IgD-negative memory B cell (primary cell): ENCODE measurements at regions not wholly inside any gene's neighbourhood (a gene's known extent, or its start where the extent isn't known, plus 50 kb on each side); places are given as distances from the start of the nearest gene placed in this dataset.

ENCODE experiments used
- H3K27ac Mint-ChIP-seq, 3 donors: one replicate each; pipeline ENCODE4 v1.8.0; 2020 to 2022; ENCODE audit warnings: mild to moderate bottlenecking in 3 of 3, mixed read lengths in 3 of 3, moderate library complexity in 1 of 3
- H3K27me3 Mint-ChIP-seq: one replicate; pipeline ENCODE4 v1.8.0; 2021; ENCODE audit warnings: mixed read lengths
- H3K36me3 Mint-ChIP-seq: one replicate; pipeline ENCODE4 v1.8.0; 2020; ENCODE audit warnings: mild to moderate bottlenecking, mixed read lengths
- H3K4me1 Mint-ChIP-seq, 3 donors: one replicate each; pipeline ENCODE4 v1.8.0; 2020 to 2022; ENCODE audit warnings: mixed read lengths in 3 of 3, mild to moderate bottlenecking in 1 of 3
- H3K4me3 Mint-ChIP-seq, 4 donors: one replicate each; pipeline ENCODE4 v1.8.0; 2020 to 2022; ENCODE audit warnings: mild to moderate bottlenecking in 4 of 4, mixed read lengths in 4 of 4, moderate library complexity in 3 of 4
- H3K9me3 Mint-ChIP-seq, 3 donors: one replicate each; pipeline ENCODE4 v1.8.0; 2020 to 2021; ENCODE audit warnings: mixed read lengths in 3 of 3, mild to moderate bottlenecking in 1 of 3

- Mint-ChIP-seq H3K36me3 (no peaks in the 10 kb centered on the region), H3K9me3 (no peaks in the 10 kb centered on the region), H3K4me1 (no peaks in the 10 kb centered on the region), H3K27me3 (no peaks in the 10 kb centered on the region), H3K27ac (no peak overlapping the region), H3K4me3 (no peak overlapping the region)
Measured at GRCh38 chr18:73653251-73653650, 494.4 kb downstream of the FBXO15 start.

- Mint-ChIP-seq H3K27me3 (no peaks in the 10 kb centered on the region), H3K9me3 (peaks cover 0 to 2% (median 0%) of the 10 kb centered on the region in 3 donors), H3K4me1 (peaks cover 0 to 2% (median 0%) of the 10 kb centered on the region in 3 donors), H3K36me3 (no peaks in the 10 kb centered on the region), H3K27ac (no peak overlapping the region), H3K4me3 (no peak overlapping the region)
Measured at GRCh38 chr18:73647391-73647790, 500.2 kb downstream of the FBXO15 start.

- no peaks in the 10 kb centered on the region for H3K36me3 Mint-ChIP-seq
- peaks cover 0 to 2% (median 0%) of the 10 kb centered on the region in 3 donors for H3K4me1 Mint-ChIP-seq
Measured at GRCh38 chr18:73646772-73647171, 500.9 kb downstream of the FBXO15 start.

GRCh38 chr18:73646196-73646595 lies 501.4 kb downstream of the FBXO15 start:
- H3K4me3 Mint-ChIP-seq, result no peak overlapping the region
- no peak overlapping the region for H3K27ac Mint-ChIP-seq
- H3K27me3 Mint-ChIP-seq, result no peaks in the 10 kb centered on the region
- no peaks in the 10 kb centered on the region for H3K36me3 Mint-ChIP-seq
- peaks cover 0 to 2% (median 0%) of the 10 kb centered on the region in 3 donors for H3K9me3 Mint-ChIP-seq
- peaks cover 0 to 2% (median 0%) of the 10 kb centered on the region in 3 donors for H3K4me1 Mint-ChIP-seq

More at GRCh38 chr18:73646772-73647171, 500.9 kb downstream of the FBXO15 start:
- H3K9me3 Mint-ChIP-seq, result peaks cover 0 to 2% (median 0%) of the 10 kb centered on the region in 3 donors
- H3K27me3 Mint-ChIP-seq, result no peaks in the 10 kb centered on the region
- H3K4me3 Mint-ChIP-seq, result no peak overlapping the region
- no peak overlapping the region for H3K27ac Mint-ChIP-seq

- H3K36me3 Mint-ChIP-seq, result no peaks in the 10 kb centered on the region
- peaks cover 0 to 2% (median 0%) of the 10 kb centered on the region in 3 donors for H3K9me3 Mint-ChIP-seq
- H3K27me3 Mint-ChIP-seq, result no peaks in the 10 kb centered on the region
- no peak overlapping the region for H3K4me3 Mint-ChIP-seq
- H3K4me1 Mint-ChIP-seq, result peaks cover 0 to 2% (median 0%) of the 10 kb centered on the region in 3 donors
- H3K27ac Mint-ChIP-seq, result no peak overlapping the region
Measured at GRCh38 chr18:73645160-73645715, 502.4 kb downstream of the FBXO15 start.

GRCh38 chr18:73639788-73640187 lies 507.8 kb downstream of the FBXO15 start:
- Mint-ChIP-seq H3K4me3 (no peak overlapping the region), H3K36me3 (no peaks in the 10 kb centered on the region), H3K4me1 (peaks cover 0 to 2% (median 0%) of the 10 kb centered on the region in 3 donors), H3K9me3 (peaks cover 0 to 2% (median 1%) of the 10 kb centered on the region in 3 donors), H3K27me3 (no peaks in the 10 kb centered on the region), H3K27ac (no peak overlapping the region)

- no peak overlapping the region for H3K4me3 Mint-ChIP-seq
- H3K4me1 Mint-ChIP-seq, result no peaks in the 10 kb centered on the region
- H3K27ac Mint-ChIP-seq, result no peak overlapping the region
- peaks cover 0 to 5% (median 2%) of the 10 kb centered on the region in 3 donors for H3K9me3 Mint-ChIP-seq
- no peaks in the 10 kb centered on the region for H3K36me3 Mint-ChIP-seq
- H3K27me3 Mint-ChIP-seq, result no peaks in the 10 kb centered on the region
Measured at GRCh38 chr18:73638709-73639108, 508.9 kb downstream of the FBXO15 start.

- no peaks in the 10 kb centered on the region for H3K27me3 Mint-ChIP-seq
- no peak overlapping the region for H3K4me3 Mint-ChIP-seq
- no peaks in the 10 kb centered on the region for H3K36me3 Mint-ChIP-seq
- H3K9me3 Mint-ChIP-seq, result peaks cover 0 to 5% (median 2%) of the 10 kb centered on the region in 3 donors
- H3K4me1 Mint-ChIP-seq, result no peaks in the 10 kb centered on the region
- H3K27ac Mint-ChIP-seq, result no peak overlapping the region
Measured at GRCh38 chr18:73636355-73636754, 511.3 kb downstream of the FBXO15 start.

- Mint-ChIP-seq H3K4me1 (no peaks in the 10 kb centered on the region), H3K27me3 (no peaks in the 10 kb centered on the region), H3K4me3 (no peak overlapping the region), H3K9me3 (peaks cover 0 to 5% (median 3%) of the 10 kb centered on the region in 3 donors), H3K36me3 (no peaks in the 10 kb centered on the region), H3K27ac (no peak overlapping the region)
Measured at GRCh38 chr18:73626859-73627258, 520.8 kb downstream of the FBXO15 start.

GRCh38 chr18:73626221-73626620 lies 521.4 kb downstream of the FBXO15 start:
- Mint-ChIP-seq H3K27me3 (no peaks in the 10 kb centered on the region), H3K36me3 (no peaks in the 10 kb centered on the region), H3K4me1 (no peaks in the 10 kb centered on the region), H3K4me3 (no peak overlapping the region), H3K9me3 (peaks cover 0 to 5% (median 3%) of the 10 kb centered on the region in 3 donors), H3K27ac (no peak overlapping the region)

- no peak overlapping the region for H3K4me3 Mint-ChIP-seq
- no peaks in the 10 kb centered on the region for H3K4me1 Mint-ChIP-seq
- H3K27ac Mint-ChIP-seq, result no peak overlapping the region
- H3K9me3 Mint-ChIP-seq, result peaks cover 0 to 6% (median 5%) of the 10 kb centered on the region in 3 donors
- H3K36me3 Mint-ChIP-seq, result no peaks in the 10 kb centered on the region
- no peaks in the 10 kb centered on the region for H3K27me3 Mint-ChIP-seq
Measured at GRCh38 chr18:73621091-73621490, 526.5 kb downstream of the FBXO15 start.

- no peaks in the 10 kb centered on the region for H3K27me3 Mint-ChIP-seq
Measured at GRCh38 chr18:73617981-73618380, 529.7 kb downstream of the FBXO15 start.

GRCh38 chr18:73615506-73615905 lies 532.1 kb downstream of the FBXO15 start:
- Mint-ChIP-seq H3K27me3 (no peaks in the 10 kb centered on the region), H3K4me3 (no peak overlapping the region), H3K36me3 (no peaks in the 10 kb centered on the region), H3K9me3 (peaks cover 0 to 8% (median 0%) of the 10 kb centered on the region in 3 donors), H3K27ac (no peak overlapping the region), H3K4me1 (no peaks in the 10 kb centered on the region)

More at GRCh38 chr18:73617981-73618380, 529.7 kb downstream of the FBXO15 start:
- peaks cover 0 to 8% (median 2%) of the 10 kb centered on the region in 3 donors for H3K9me3 Mint-ChIP-seq
- H3K27ac Mint-ChIP-seq, result no peak overlapping the region
- H3K4me1 Mint-ChIP-seq, result no peaks in the 10 kb centered on the region
- no peak overlapping the region for H3K4me3 Mint-ChIP-seq
- no peaks in the 10 kb centered on the region for H3K36me3 Mint-ChIP-seq

- no peak overlapping the region for H3K27ac Mint-ChIP-seq
- no peak overlapping the region for H3K4me3 Mint-ChIP-seq
- no peaks in the 10 kb centered on the region for H3K36me3 Mint-ChIP-seq
- no peaks in the 10 kb centered on the region for H3K4me1 Mint-ChIP-seq
- peaks cover 0 to 6% (median 0%) of the 10 kb centered on the region in 3 donors for H3K9me3 Mint-ChIP-seq
- no peaks in the 10 kb centered on the region for H3K27me3 Mint-ChIP-seq
Measured at GRCh38 chr18:73614812-73615211, 532.8 kb downstream of the FBXO15 start.

GRCh38 chr18:73613706-73614340 lies 533.8 kb downstream of the FBXO15 start:
- no peak overlapping the region for H3K27ac Mint-ChIP-seq

More at GRCh38 chr18:73613706-73614340, 533.8 kb downstream of the FBXO15 start:
- H3K36me3 Mint-ChIP-seq, result no peaks in the 10 kb centered on the region
- no peaks in the 10 kb centered on the region for H3K27me3 Mint-ChIP-seq
- H3K4me1 Mint-ChIP-seq, result no peaks in the 10 kb centered on the region
- H3K4me3 Mint-ChIP-seq, result no peak overlapping the region
- peaks cover 0 to 2% (median 0%) of the 10 kb centered on the region in 3 donors for H3K9me3 Mint-ChIP-seq
